Parathyroid adenoma (tissue), 2 donors: ENCODE measurements at regions not wholly inside any gene's neighbourhood (a gene's known extent, or its start where the extent isn't known, plus 50 kb on each side); places are given as distances from the start of the nearest gene placed in this dataset.
"Not testable (repeated sequence)": the region's sequence is repeated elsewhere in the genome, so short reads cannot be mapped to it uniquely, and the experiment has no call there.

Source experiments
- H2AFZ ChIP-seq: fragments of 300-600 bp; sonication (generic); one replicate; pipeline ENCODE4 v1.7.0; 2017; ENCODE audit warnings: antibody characterized with exemption, mild to moderate bottlenecking
- H3K27ac ChIP-seq: fragments of 300-600 bp; sonication (generic); one replicate; pipeline ENCODE4 v1.7.0; 2017
- H3K27me3 ChIP-seq: fragments of 300-600 bp; sonication (generic); one replicate; pipeline ENCODE4 v1.7.0; 2017; ENCODE audit warnings: low read length; ENCODE audit not compliant: control insufficient read depth, insufficient read depth
- H3K36me3 ChIP-seq: fragments of 300-600 bp; sonication (generic); one replicate; pipeline ENCODE4 v1.7.0; 2017; ENCODE audit warnings: low read length; ENCODE audit not compliant: control insufficient read depth, insufficient read depth
- H3K4me1 ChIP-seq: fragments of 300-600 bp; sonication (generic); one replicate; pipeline ENCODE4 v1.7.0; 2017; ENCODE audit warnings: control low read depth
- H3K4me2 ChIP-seq: fragments of 300-600 bp; sonication (generic); one replicate; pipeline ENCODE4 v1.7.0; 2017; ENCODE audit warnings: low read length
- H3K4me3 ChIP-seq: fragments of 300-600 bp; sonication (generic); one replicate; pipeline ENCODE4 v1.7.0; 2017; ENCODE audit warnings: low read depth, low read length
- H3K79me2 ChIP-seq: fragments of 300-600 bp; sonication (generic); one replicate; pipeline ENCODE4 v1.7.0; 2017; ENCODE audit warnings: control low read depth
- H3K9ac ChIP-seq: fragments of 300-600 bp; sonication (generic); one replicate; pipeline ENCODE4 v1.7.0; 2017; ENCODE audit warnings: mild to moderate bottlenecking
- H3K9me3 ChIP-seq: fragments of 300-600 bp; sonication (generic); one replicate; pipeline ENCODE4 v1.7.0; 2017; ENCODE audit warnings: low read length; ENCODE audit not compliant: control insufficient read depth
- TF ChIP-seq, protein P1 (sequence below): fragments of 300-600 bp; sonication (generic); IDR thresholded peaks from one replicate; pipeline ENCODE4 v1.7.0; 2017; ENCODE audit warnings: antibody characterized with exemption, mild to moderate bottlenecking
- donor health status: primary hyperparathyroidism.

DNA sequence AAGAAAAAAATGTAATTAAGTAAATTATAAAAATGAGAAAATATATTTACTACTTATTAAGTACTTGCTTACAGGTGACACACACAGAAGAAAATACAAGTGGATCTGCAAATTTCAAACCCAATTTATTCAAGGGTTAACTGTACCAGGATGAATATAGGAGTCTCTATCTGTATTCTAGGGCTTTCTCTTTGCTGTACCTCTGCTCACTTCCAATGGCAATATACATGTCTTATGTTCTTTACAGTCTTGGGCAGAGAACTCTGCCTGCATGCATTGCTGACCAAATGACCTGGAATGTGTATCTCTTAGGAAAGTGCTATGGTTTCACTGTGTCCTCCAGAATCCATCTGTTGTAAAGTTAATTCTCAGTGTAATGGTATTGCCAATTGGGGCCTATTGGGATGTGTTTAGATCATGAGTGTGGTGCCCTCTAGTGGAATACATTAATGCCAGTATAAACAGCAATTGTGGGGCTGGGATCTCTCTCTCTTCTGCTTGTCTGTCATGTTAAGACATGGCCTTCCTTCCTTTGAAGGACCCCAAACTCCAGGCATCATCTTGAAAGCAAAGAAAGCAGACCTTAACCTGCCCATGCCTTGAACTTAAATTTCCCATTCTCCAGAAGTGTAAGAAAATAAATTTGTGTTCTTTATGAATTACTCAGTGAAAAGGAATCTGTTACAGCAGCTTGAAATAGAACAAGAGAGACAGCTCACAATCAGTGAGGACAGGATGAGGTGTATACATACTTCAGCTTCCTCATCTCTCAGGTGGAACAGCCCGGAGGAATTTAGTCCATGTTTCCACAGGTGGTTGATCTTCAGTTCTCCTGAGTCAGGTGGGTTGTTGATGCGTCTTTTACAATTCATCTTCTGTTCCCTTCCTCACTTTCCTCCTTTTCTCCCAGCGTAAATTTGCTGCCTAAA lies 356.9 kb downstream of the RPIA start:
- H3K4me1 ChIP-seq, H3K9me3 ChIP-seq, H3K4me3 ChIP-seq, H3K4me2 ChIP-seq, H3K79me2 ChIP-seq, H3K9ac ChIP-seq, H3K27ac ChIP-seq, H3K36me3 ChIP-seq, H2AFZ ChIP-seq, H3K27me3 ChIP-seq: not testable (repeated sequence)
- TF ChIP-seq, protein P1, sequence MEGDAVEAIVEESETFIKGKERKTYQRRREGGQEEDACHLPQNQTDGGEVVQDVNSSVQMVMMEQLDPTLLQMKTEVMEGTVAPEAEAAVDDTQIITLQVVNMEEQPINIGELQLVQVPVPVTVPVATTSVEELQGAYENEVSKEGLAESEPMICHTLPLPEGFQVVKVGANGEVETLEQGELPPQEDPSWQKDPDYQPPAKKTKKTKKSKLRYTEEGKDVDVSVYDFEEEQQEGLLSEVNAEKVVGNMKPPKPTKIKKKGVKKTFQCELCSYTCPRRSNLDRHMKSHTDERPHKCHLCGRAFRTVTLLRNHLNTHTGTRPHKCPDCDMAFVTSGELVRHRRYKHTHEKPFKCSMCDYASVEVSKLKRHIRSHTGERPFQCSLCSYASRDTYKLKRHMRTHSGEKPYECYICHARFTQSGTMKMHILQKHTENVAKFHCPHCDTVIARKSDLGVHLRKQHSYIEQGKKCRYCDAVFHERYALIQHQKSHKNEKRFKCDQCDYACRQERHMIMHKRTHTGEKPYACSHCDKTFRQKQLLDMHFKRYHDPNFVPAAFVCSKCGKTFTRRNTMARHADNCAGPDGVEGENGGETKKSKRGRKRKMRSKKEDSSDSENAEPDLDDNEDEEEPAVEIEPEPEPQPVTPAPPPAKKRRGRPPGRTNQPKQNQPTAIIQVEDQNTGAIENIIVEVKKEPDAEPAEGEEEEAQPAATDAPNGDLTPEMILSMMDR = peak; percentile 57

DNA sequence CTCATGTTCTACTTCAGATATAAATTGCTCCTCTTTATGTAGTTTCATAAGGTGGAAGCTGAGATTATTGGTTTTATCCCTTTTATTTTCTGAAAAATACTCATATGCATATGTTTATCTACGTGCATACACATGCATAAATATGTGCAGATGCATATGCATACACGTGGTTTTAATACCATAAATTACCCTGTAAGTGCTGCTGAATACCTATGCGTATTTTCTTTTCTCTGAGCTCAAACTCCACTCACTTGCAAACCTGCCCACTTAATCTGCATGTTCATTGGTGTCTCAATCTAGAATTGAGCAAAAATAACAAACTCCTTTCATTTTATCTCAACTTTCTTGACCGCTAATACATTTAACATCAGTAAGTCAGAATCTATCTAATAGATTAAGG lies 367.1 kb downstream of the RPIA start:
- H3K4me2 ChIP-seq, H3K9me3 ChIP-seq, H3K27ac ChIP-seq, H3K79me2 ChIP-seq, H3K27me3 ChIP-seq, H3K4me3 ChIP-seq, H3K36me3 ChIP-seq, H3K4me1 ChIP-seq, H3K9ac ChIP-seq, H2AFZ ChIP-seq: not testable (repeated sequence)

DNA sequence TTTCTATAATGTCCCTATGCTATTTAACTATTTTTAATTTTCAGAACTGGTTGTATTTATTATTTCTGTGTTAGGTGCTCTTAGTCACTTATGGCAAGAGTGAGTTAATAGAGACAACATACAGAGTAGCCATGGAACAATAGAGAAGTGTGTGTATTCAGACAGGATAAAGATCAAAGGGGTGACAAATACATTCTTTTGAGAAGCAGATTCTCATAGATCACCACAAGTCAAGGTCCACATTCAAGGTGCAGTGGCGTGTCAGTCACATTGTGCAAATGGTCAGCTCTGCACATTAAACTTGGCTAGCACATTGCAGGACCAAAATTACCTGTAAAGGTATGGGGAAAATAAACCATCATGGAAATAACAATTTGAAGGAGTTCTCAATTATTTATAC lies 369.7 kb downstream of the RPIA start:
- H3K4me1 ChIP-seq, H2AFZ ChIP-seq, H3K4me2 ChIP-seq, H3K79me2 ChIP-seq, H3K27ac ChIP-seq, H3K36me3 ChIP-seq, H3K4me3 ChIP-seq, H3K9me3 ChIP-seq, H3K9ac ChIP-seq, H3K27me3 ChIP-seq: not testable (repeated sequence)

DNA sequence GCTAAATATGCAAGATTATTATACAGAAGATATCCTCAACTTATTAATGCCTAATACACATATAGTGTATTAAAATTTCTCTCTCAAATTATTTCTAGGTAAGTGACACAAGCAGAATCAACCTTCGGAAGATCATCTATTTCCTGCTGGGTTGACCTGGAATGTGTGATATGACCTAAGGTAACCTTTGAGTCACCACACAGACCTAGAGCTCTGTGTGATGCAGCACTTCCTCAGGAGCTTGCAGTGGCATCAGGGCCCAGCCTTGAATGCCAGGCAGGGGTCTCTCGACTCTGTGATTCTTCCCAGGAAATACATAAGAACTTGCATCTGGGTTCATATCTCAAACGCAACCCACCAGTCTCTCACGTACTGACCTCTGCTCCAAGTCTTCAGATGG lies 385.3 kb downstream of the RPIA start:
- H3K4me3 ChIP-seq, H2AFZ ChIP-seq, H3K36me3 ChIP-seq, H3K27ac ChIP-seq, H3K4me2 ChIP-seq, H3K9me3 ChIP-seq, H3K27me3 ChIP-seq, H3K4me1 ChIP-seq, H3K9ac ChIP-seq, H3K79me2 ChIP-seq: not testable (repeated sequence)

DNA sequence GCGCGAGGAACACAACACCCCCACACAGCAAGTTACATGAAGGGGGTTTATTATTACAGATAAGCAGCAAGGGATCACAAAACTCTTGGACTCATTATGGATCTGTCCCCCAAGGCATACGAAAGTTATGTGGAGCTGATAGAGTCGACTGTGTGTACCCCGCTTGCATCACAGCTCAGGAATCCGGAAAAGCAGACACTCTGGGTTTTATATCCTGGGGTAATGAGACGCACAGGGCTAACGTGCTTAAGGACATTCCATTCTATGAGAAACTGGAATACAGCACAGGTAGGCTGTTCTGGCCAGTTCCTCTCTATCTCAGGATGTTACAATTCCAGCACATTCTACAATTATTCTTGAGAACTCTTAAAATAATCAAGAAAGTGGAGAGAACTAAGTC lies 401.4 kb downstream of the RPIA start:
- H3K9ac ChIP-seq, H3K27me3 ChIP-seq, H3K79me2 ChIP-seq, H3K36me3 ChIP-seq, H3K27ac ChIP-seq, H2AFZ ChIP-seq, H3K4me2 ChIP-seq, H3K4me3 ChIP-seq, H3K9me3 ChIP-seq, H3K4me1 ChIP-seq: not testable (repeated sequence)

DNA sequence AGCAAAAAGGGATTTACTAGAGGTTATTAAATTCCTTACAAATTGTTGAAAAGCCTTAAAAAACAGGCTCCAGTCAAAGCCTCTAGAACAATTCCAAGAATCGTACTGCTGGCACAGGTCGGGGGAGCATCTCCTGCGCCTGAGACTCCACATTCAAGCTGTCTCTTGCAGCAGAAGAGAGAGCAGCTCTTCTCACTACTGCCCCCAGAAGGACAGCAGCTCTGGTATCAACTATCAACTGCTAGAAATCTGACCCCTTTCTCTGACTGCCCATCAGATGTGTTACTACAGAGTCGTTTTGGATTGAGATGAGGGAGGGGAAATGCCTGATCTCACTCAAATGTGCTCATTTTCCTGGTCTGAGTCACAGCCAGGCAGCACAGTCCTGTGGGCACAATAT lies 403.6 kb downstream of the RPIA start:
- H3K4me3 ChIP-seq, H3K9ac ChIP-seq, H2AFZ ChIP-seq, H3K79me2 ChIP-seq, H3K9me3 ChIP-seq, H3K27me3 ChIP-seq, H3K4me1 ChIP-seq, H3K4me2 ChIP-seq, H3K27ac ChIP-seq, H3K36me3 ChIP-seq: not testable (repeated sequence)

DNA sequence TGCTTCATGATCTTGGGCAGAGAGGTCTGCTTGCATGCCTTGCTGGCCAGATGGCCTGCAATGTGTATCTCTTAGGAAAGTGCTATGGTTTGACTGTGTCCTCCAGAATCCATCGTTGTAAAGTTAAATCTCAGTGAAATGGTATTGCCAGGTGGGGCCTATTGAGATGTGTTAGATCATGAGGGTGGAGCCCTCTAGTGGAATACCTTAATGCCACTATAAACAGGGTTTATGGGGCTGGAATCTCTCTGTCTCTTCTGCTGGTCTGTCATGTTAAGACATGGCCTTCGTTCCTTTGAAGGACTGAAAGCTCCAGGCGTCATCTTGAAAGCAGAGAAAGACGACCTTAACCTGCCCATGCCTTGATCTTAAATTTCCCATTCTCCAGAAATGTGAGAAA lies 411.1 kb downstream of the RPIA start:
- not testable (repeated sequence) for H3K4me3 ChIP-seq, H3K36me3 ChIP-seq, H3K4me1 ChIP-seq, H3K4me2 ChIP-seq, H3K27ac ChIP-seq, H3K9ac ChIP-seq, H2AFZ ChIP-seq, H3K9me3 ChIP-seq, H3K27me3 ChIP-seq, H3K79me2 ChIP-seq

DNA sequence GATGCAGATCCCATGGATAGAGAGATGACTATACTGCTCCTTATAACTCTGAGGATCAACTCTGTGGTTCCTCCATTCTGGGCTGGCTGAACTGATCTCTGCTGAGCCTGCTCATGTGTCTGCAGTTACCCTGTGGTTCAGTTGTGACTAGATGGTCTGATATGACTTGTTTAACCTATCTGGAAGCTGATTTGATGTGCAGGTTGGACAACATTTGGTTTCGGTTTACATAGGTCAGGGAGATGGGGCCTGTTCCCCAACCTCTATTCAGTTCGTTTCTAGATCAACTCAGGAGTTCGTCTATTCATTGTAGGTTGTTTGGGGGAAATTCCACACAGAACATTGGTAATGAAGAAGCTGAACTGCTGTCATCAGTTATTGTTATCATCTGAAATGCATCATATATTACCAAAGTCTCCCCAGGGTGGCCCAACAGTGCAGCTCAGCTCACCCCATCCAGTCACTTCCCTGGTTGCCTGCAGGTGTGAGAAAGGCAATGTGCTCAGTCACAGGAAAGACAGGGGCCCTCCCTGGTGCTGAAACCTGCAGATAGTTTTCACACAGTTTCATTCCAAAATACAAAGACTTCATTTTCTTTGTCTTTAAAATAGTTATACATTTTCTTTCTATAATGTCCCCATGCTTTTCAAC lies 415.0 kb downstream of the RPIA start:
- H3K36me3 ChIP-seq, H3K27ac ChIP-seq, H2AFZ ChIP-seq, H3K9me3 ChIP-seq, H3K4me1 ChIP-seq, H3K27me3 ChIP-seq, H3K79me2 ChIP-seq, H3K9ac ChIP-seq, H3K4me2 ChIP-seq, H3K4me3 ChIP-seq: not testable (repeated sequence)

DNA sequence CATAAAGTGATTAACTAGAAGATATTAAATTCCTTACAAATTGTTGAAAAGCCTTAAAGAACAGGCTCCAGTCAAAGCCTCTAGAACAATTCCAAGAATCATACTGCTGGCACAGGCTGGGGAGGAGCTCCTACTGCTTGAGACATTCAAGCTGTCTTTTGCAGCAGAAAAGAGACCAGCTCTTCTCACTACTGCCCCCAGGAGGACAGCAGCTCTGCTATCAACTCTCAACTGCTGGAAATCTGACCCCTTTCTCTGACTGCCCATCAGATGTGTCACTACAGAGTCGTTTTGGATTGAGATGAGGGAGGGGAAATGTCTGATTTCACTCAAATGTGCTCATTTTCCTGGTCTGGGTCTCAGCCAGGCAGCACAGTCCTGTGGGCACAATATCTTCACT lies 421.0 kb downstream of the RPIA start:
- not testable (repeated sequence) for H2AFZ ChIP-seq, H3K9me3 ChIP-seq, H3K4me1 ChIP-seq, H3K27ac ChIP-seq, H3K9ac ChIP-seq, H3K36me3 ChIP-seq, H3K79me2 ChIP-seq, H3K4me3 ChIP-seq, H3K27me3 ChIP-seq, H3K4me2 ChIP-seq

DNA sequence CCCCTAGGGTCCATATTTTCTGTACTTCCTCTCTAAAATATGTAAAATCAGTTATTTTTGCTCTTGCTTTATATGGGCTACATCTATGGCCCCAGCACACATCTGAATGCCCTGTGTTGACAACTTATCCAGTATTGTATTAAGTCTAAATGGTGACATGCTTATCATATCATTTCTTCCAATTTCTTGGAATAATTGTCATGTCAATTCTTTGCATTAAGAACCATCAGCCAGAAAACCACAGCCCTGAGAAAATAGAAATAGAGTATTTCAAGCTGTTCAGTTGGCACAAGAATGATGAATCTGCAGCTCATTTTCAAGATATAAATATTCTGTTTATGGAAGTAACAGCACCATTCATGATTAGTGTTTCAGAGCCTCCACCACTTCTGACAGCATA lies 421.8 kb downstream of the RPIA start:
- H3K27me3 ChIP-seq, H3K36me3 ChIP-seq, H3K27ac ChIP-seq, H3K4me1 ChIP-seq, H3K79me2 ChIP-seq, H3K9me3 ChIP-seq, H2AFZ ChIP-seq, H3K4me3 ChIP-seq, H3K9ac ChIP-seq, H3K4me2 ChIP-seq: not testable (repeated sequence)
